Gastroesophageal sphincter (tissue), 2 donors: ENCODE measurements at regions not wholly inside any gene's neighbourhood (a gene's known extent, or its start where the extent isn't known, plus 50 kb on each side); places are given as distances from the start of the nearest gene placed in this dataset.

Experiments
- EP300 ChIP-seq: sonication (generic); formaldehyde crosslinking; IDR thresholded peaks from one replicate; pipeline ENCODE4 v1.6.1; 2017; ENCODE audit warnings: antibody characterized with exemption, mild to moderate bottlenecking
- POLR2AphosphoS5 ChIP-seq: sonication (generic); formaldehyde crosslinking; IDR thresholded peaks from one replicate; pipeline ENCODE4 v1.6.1; 2017; ENCODE audit warnings: antibody characterized with exemption

GRCh38 chr14:104331871-104332605, 193.7 kb downstream of the KIF26A start:
- no peak for TF ChIP-seq EP300
- no peak for TF ChIP-seq POLR2AphosphoS5
